Left lung (tissue), 4 donors: ENCODE measurements at regions not wholly inside any gene's neighbourhood (a gene's known extent, or its start where the extent isn't known, plus 50 kb on each side); places are given as distances from the start of the nearest gene placed in this dataset.

Experiments used
- ATAC-seq: fragments of 200-7000 bp; cut with Tn5 transposase; one replicate; pipeline ENCODE4 v1.9.1; 2020; ENCODE audit warnings: moderate library complexity
- DNase-seq, 4 donors: peaks; one replicate each; pipeline ENCODE4 v3.0.0-alpha.2; 2013 to 2020
- H3K27ac ChIP-seq, 2 donors: fragments of 200-600 bp; sonication (generic) in 1 of 2; one replicate each; pipeline versions ENCODE4 v1.5.0 to v1.8.0; 2020 to 2021
- H3K27me3 ChIP-seq, 2 donors: fragments of 200-600 bp; sonication (generic) in 1 of 2; one replicate each; pipeline versions ENCODE4 v1.5.0 to v1.8.0; 2020 to 2021
- H3K36me3 ChIP-seq, 2 donors: fragments of 200-600 bp; sonication (generic) in 1 of 2; one replicate each; pipeline versions ENCODE4 v1.5.0 to v1.8.0; 2020 to 2021
- H3K4me1 ChIP-seq, 2 donors: fragments of 200-600 bp; one replicate each; pipeline ENCODE4 v1.8.0; 2021
- H3K4me3 ChIP-seq, 2 donors: fragments of 200-600 bp; sonication (generic) in 1 of 2; one replicate each; pipeline versions ENCODE4 v1.5.0 to v1.8.0; 2020 to 2021; ENCODE audit warnings: mild to moderate bottlenecking in 1 of 2
- H3K9me3 ChIP-seq, 2 donors: fragments of 200-600 bp; sonication (generic) in 1 of 2; one replicate each; pipeline versions ENCODE4 v1.5.0 to v1.8.0; 2020 to 2021
- CTCF ChIP-seq, 2 donors: fragments of 200-600 bp; sonication (generic) in 1 of 2; IDR thresholded peaks; one replicate each; pipeline versions ENCODE4 v1.5.0 to v1.8.0; 2021; ENCODE audit warnings: antibody characterized with exemption in 2 of 2
- intact Hi-C, 2 donors: fragments of 100-400 bp; cut with DNase I; formaldehyde crosslinking; loops; one replicate each; pipeline versions ENCODE4 v1.11.2 to v1.14.2; 2022
- donor health status: DM: no; HTN: yes; CAD: no.
- donor health status: DM: no; HTN: no; CAD: no.

GRCh38 chr15:93232845-93233244 is 143.8 kb upstream of the RGMA start:
- no peak for TF ChIP-seq CTCF (IDR thresholded peaks at IDR 0.05)
- ATAC-seq (no peak), DNase-seq (no peak)
- no peak overlapping the region for H3K27ac ChIP-seq
- H3K4me1 ChIP-seq, result no peaks in the 10 kb centered on the region
- H3K27me3 ChIP-seq, result no peaks in the 10 kb centered on the region
- H3K36me3 ChIP-seq, result no peaks in the 10 kb centered on the region
- no peak overlapping the region for H3K4me3 ChIP-seq
- intact Hi-C loops, result no loop called here
- no peaks in the 10 kb centered on the region for H3K9me3 ChIP-seq

- ATAC-seq, result no peak
Measured at GRCh38 chr15:93231994-93232393, 143.0 kb upstream of the RGMA start.

GRCh38 chr15:93231261-93231925 is 142.4 kb upstream of the RGMA start:
- H3K9me3 ChIP-seq, result no peaks in the 10 kb centered on the region
- H3K36me3 ChIP-seq, result no peaks in the 10 kb centered on the region
- TF ChIP-seq CTCF (IDR thresholded peaks at IDR 0.05), result no peak
- no peaks in the 10 kb centered on the region for H3K4me1 ChIP-seq
- ATAC-seq (no peak), DNase-seq (no peak)
- H3K27me3 ChIP-seq, result no peaks in the 10 kb centered on the region
- no peak overlapping the region for H3K4me3 ChIP-seq
- intact Hi-C loops, result no loop called here
- H3K27ac ChIP-seq, result no peak overlapping the region

More at GRCh38 chr15:93231994-93232393, 143.0 kb upstream of the RGMA start:
- H3K27me3 ChIP-seq, result no peaks in the 10 kb centered on the region
- intact Hi-C loops, result no loop called here
- no peak overlapping the region for H3K4me3 ChIP-seq
- no peak overlapping the region for H3K27ac ChIP-seq
- no peak for DNase-seq
- H3K36me3 ChIP-seq, result no peaks in the 10 kb centered on the region
- no peaks in the 10 kb centered on the region for H3K9me3 ChIP-seq
- H3K4me1 ChIP-seq, result no peaks in the 10 kb centered on the region
- no peak for TF ChIP-seq CTCF (IDR thresholded peaks at IDR 0.05)

GRCh38 chr15:93228546-93228945 is 139.5 kb upstream of the RGMA start:
- no peak for ATAC-seq
- peaks cover 0 to 9% of the 10 kb centered on the region in 2 donors for H3K4me1 ChIP-seq
- no peak overlapping the region for H3K27ac ChIP-seq
- no peaks in the 10 kb centered on the region for H3K9me3 ChIP-seq
- no peak for DNase-seq
- H3K27me3 ChIP-seq, result no peaks in the 10 kb centered on the region
- intact Hi-C loops, result no loop called here
- TF ChIP-seq CTCF (IDR thresholded peaks at IDR 0.05), result no peak
- H3K4me3 ChIP-seq, result no peak overlapping the region
- no peaks in the 10 kb centered on the region for H3K36me3 ChIP-seq

- DNase-seq (no peak), ATAC-seq (no peak)
- intact Hi-C loops, result no loop called here
- no peak for TF ChIP-seq CTCF (IDR thresholded peaks at IDR 0.05)
- Histone ChIP-seq H3K4me1 (peaks cover 0 to 9% of the 10 kb centered on the region in 2 donors), H3K4me3 (no peak overlapping the region), H3K36me3 (no peaks in the 10 kb centered on the region), H3K27ac (no peak overlapping the region), H3K9me3 (no peaks in the 10 kb centered on the region), H3K27me3 (no peaks in the 10 kb centered on the region)
Measured at GRCh38 chr15:93223803-93224202, 134.8 kb upstream of the RGMA start.
